ENCODE measurements at regions not wholly inside any gene's neighbourhood (a gene's known extent, or its start where the extent isn't known, plus 50 kb on each side); places are given as distances from the start of the nearest gene placed in this dataset.
"Not testable (repeated sequence)": the region's sequence is repeated elsewhere in the genome, so short reads cannot be mapped to it uniquely, and the experiment has no call there.

GRCh38 chr1:223023863-223024262, 119.2 kb downstream of the TLR5 start:
- Histone ChIP-seq H3K4me2 (ENCODE audit: low read length, poor library complexity, severe bottlenecking) (no peak overlapping the region), H3K4me1 (ENCODE audit: control insufficient read depth, insufficient read depth, low read depth, low read length) (no peaks in the 10 kb centered on the region), H3K27ac (ENCODE audit: low read length, poor library complexity, severe bottlenecking) (no peak overlapping the region), H2BK5ac (ENCODE audit: low read depth, low read length, poor library complexity, severe bottlenecking) (no peak overlapping the region), H3K36me3 (ENCODE audit: control insufficient read depth in 1 of 2, insufficient read depth in 2 of 2, low read depth in 1 of 2, low read length in 2 of 2) (no peaks in the 10 kb centered on the region), H3K23ac (ENCODE audit: low read length in 2 of 2) (no peak overlapping the region), H2BK15ac (ENCODE audit: low read depth, poor library complexity, severe bottlenecking) (no peak overlapping the region), H3K27me3 (ENCODE audit: control insufficient read depth in 1 of 2, insufficient read depth in 1 of 2, low read length in 2 of 2) (peaks cover 0 to 2% of the 10 kb centered on the region in 2 experiments), H2AK5ac (ENCODE audit: low read length, severe bottlenecking) (no peak overlapping the region), H4K91ac (ENCODE audit: low read length) (no peak overlapping the region), H2BK120ac (ENCODE audit: low read depth, low read length) (no peak overlapping the region), H3K4ac (ENCODE audit: low read depth in 1 of 2, low read length in 2 of 2) (no peak overlapping the region), H2AFZ (ENCODE audit: low read depth, low read length) (no peak overlapping the region), H3K18ac (ENCODE audit: low read depth in 1 of 2, low read length in 2 of 2) (no peak overlapping the region), H2BK12ac (ENCODE audit: low read length in 2 of 2) (no peak overlapping the region), H3K9me3 (ENCODE audit: control insufficient read depth, low read length) (no peaks in the 10 kb centered on the region), H3K79me1 (replicated peaks; ENCODE audit: low read length, poor library complexity, severe bottlenecking) (no peaks in the 10 kb centered on the region), H3K14ac (ENCODE audit: low read length in 2 of 2) (no peak overlapping the region), H3K4me3 (ENCODE audit: insufficient read depth in 1 of 2, low read depth in 1 of 2, low read length in 2 of 2) (no peak overlapping the region), H3K9ac (ENCODE audit: low read length) (no peak overlapping the region), H4K8ac (ENCODE audit: low read length) (no peak overlapping the region)
- DNase-seq, result no peak
- 81% methylated on average over 7 of the region's 7 CpGs for WGBS

- not testable (repeated sequence) for H3K27me3 ChIP-seq (ENCODE audit: control insufficient read depth in 1 of 2, insufficient read depth in 1 of 2, low read length in 2 of 2); H2BK120ac ChIP-seq (ENCODE audit: low read depth, low read length); H3K27ac ChIP-seq (ENCODE audit: low read length, poor library complexity, severe bottlenecking); H2AK5ac ChIP-seq (ENCODE audit: low read length, severe bottlenecking); H3K23ac ChIP-seq (ENCODE audit: low read length in 2 of 2); H4K91ac ChIP-seq (ENCODE audit: low read length); H3K14ac ChIP-seq (ENCODE audit: low read length in 2 of 2); H3K4me1 ChIP-seq (ENCODE audit: control insufficient read depth, insufficient read depth, low read depth, low read length); H2AFZ ChIP-seq (ENCODE audit: low read depth, low read length); H3K9me3 ChIP-seq (ENCODE audit: control insufficient read depth, low read length); H2BK5ac ChIP-seq (ENCODE audit: low read depth, low read length, poor library complexity, severe bottlenecking); H3K4me3 ChIP-seq (ENCODE audit: insufficient read depth in 1 of 2, low read depth in 1 of 2, low read length in 2 of 2); DNase-seq; H3K18ac ChIP-seq (ENCODE audit: low read depth in 1 of 2, low read length in 2 of 2); H2BK12ac ChIP-seq (ENCODE audit: low read length in 2 of 2); H3K4me2 ChIP-seq (ENCODE audit: low read length, poor library complexity, severe bottlenecking); H3K36me3 ChIP-seq (ENCODE audit: control insufficient read depth in 1 of 2, insufficient read depth in 2 of 2, low read depth in 1 of 2, low read length in 2 of 2); H3K9ac ChIP-seq (ENCODE audit: low read length); H2BK15ac ChIP-seq (ENCODE audit: low read depth, poor library complexity, severe bottlenecking); H3K4ac ChIP-seq (ENCODE audit: low read depth in 1 of 2, low read length in 2 of 2); H3K79me1 ChIP-seq (replicated peaks; ENCODE audit: low read length, poor library complexity, severe bottlenecking); H4K8ac ChIP-seq (ENCODE audit: low read length)
- 40% methylated on average over 3 of the region's 5 CpGs for WGBS
These were observed 118.6 kb downstream of the TLR5 start for GRCh38 chr1:223024486-223024885.

- not testable (repeated sequence) for H3K4me3 ChIP-seq (ENCODE audit: insufficient read depth in 1 of 2, low read depth in 1 of 2, low read length in 2 of 2); H3K9ac ChIP-seq (ENCODE audit: low read length); H3K79me1 ChIP-seq (replicated peaks; ENCODE audit: low read length, poor library complexity, severe bottlenecking); H3K18ac ChIP-seq (ENCODE audit: low read depth in 1 of 2, low read length in 2 of 2); H4K8ac ChIP-seq (ENCODE audit: low read length); H3K4ac ChIP-seq (ENCODE audit: low read depth in 1 of 2, low read length in 2 of 2); H3K23ac ChIP-seq (ENCODE audit: low read length in 2 of 2); H2BK12ac ChIP-seq (ENCODE audit: low read length in 2 of 2); H3K14ac ChIP-seq (ENCODE audit: low read length in 2 of 2); H4K91ac ChIP-seq (ENCODE audit: low read length); H2AK5ac ChIP-seq (ENCODE audit: low read length, severe bottlenecking); H2AFZ ChIP-seq (ENCODE audit: low read depth, low read length); H3K27ac ChIP-seq (ENCODE audit: low read length, poor library complexity, severe bottlenecking); H3K9me3 ChIP-seq (ENCODE audit: control insufficient read depth, low read length); H2BK120ac ChIP-seq (ENCODE audit: low read depth, low read length); H3K4me1 ChIP-seq (ENCODE audit: control insufficient read depth, insufficient read depth, low read depth, low read length); H3K27me3 ChIP-seq (ENCODE audit: control insufficient read depth in 1 of 2, insufficient read depth in 1 of 2, low read length in 2 of 2); H3K4me2 ChIP-seq (ENCODE audit: low read length, poor library complexity, severe bottlenecking); H3K36me3 ChIP-seq (ENCODE audit: control insufficient read depth in 1 of 2, insufficient read depth in 2 of 2, low read depth in 1 of 2, low read length in 2 of 2); H2BK15ac ChIP-seq (ENCODE audit: low read depth, poor library complexity, severe bottlenecking); H2BK5ac ChIP-seq (ENCODE audit: low read depth, low read length, poor library complexity, severe bottlenecking)
- DNase-seq, result peak; percentile 10
- WGBS, result 16% methylated on average over 4 of the region's 4 CpGs
These were observed 117.8 kb downstream of the TLR5 start for GRCh38 chr1:223025190-223025734.

- not testable (repeated sequence) for H2BK120ac ChIP-seq (ENCODE audit: low read depth, low read length); H2BK12ac ChIP-seq (ENCODE audit: low read length in 2 of 2); H3K27ac ChIP-seq (ENCODE audit: low read length, poor library complexity, severe bottlenecking); H2BK15ac ChIP-seq (ENCODE audit: low read depth, poor library complexity, severe bottlenecking); H3K4me3 ChIP-seq (ENCODE audit: insufficient read depth in 1 of 2, low read depth in 1 of 2, low read length in 2 of 2); H4K91ac ChIP-seq (ENCODE audit: low read length); H3K4ac ChIP-seq (ENCODE audit: low read depth in 1 of 2, low read length in 2 of 2); H3K18ac ChIP-seq (ENCODE audit: low read depth in 1 of 2, low read length in 2 of 2); H4K8ac ChIP-seq (ENCODE audit: low read length); H3K23ac ChIP-seq (ENCODE audit: low read length in 2 of 2); H3K9me3 ChIP-seq (ENCODE audit: control insufficient read depth, low read length); H3K4me1 ChIP-seq (ENCODE audit: control insufficient read depth, insufficient read depth, low read depth, low read length); H3K36me3 ChIP-seq (ENCODE audit: control insufficient read depth in 1 of 2, insufficient read depth in 2 of 2, low read depth in 1 of 2, low read length in 2 of 2); H2AFZ ChIP-seq (ENCODE audit: low read depth, low read length); H3K79me1 ChIP-seq (replicated peaks; ENCODE audit: low read length, poor library complexity, severe bottlenecking); H3K9ac ChIP-seq (ENCODE audit: low read length); H3K14ac ChIP-seq (ENCODE audit: low read length in 2 of 2); H2BK5ac ChIP-seq (ENCODE audit: low read depth, low read length, poor library complexity, severe bottlenecking); H2AK5ac ChIP-seq (ENCODE audit: low read length, severe bottlenecking); DNase-seq; H3K4me2 ChIP-seq (ENCODE audit: low read length, poor library complexity, severe bottlenecking)
- H3K27me3 ChIP-seq (ENCODE audit: control insufficient read depth in 1 of 2, insufficient read depth in 1 of 2, low read length in 2 of 2), result peaks cover 0 to 15% of the 10 kb centered on the region in 2 experiments
- WGBS, result 42% methylated on average over 5 of the region's 5 CpGs
These were observed 116.4 kb downstream of the TLR5 start for GRCh38 chr1:223026639-223027038.

Data from mesenchymal stem cell (in vitro differentiated cells and primary cell).